ENCODE measurements at regions not wholly inside any gene's neighbourhood (a gene's known extent, or its start where the extent isn't known, plus 50 kb on each side); places are given as distances from the start of the nearest gene placed in this dataset.
A peak's percentile ranks its signal among the peaks of the same experiment; 100 is the strongest.

GRCh38 chr18:41004324-41004723, 950.7 kb upstream of the PIK3C3 start:
- peak in 2 of 4 donors; percentile 9 to 21 for DNase-seq (ENCODE audit: low read depth in 4 of 4, low spot score in 2 of 4)

GRCh38 chr18:40995529-40995928, 959.5 kb upstream of the PIK3C3 start:
- no peak for DNase-seq (ENCODE audit: low read depth in 4 of 4, low spot score in 2 of 4)

- DNase-seq (ENCODE audit: low read depth in 4 of 4, low spot score in 2 of 4): no peak
Observed at GRCh38 chr18:40993363-40993762, 961.7 kb upstream of the PIK3C3 start.

- DNase-seq (ENCODE audit: low read depth in 4 of 4, low spot score in 2 of 4): no peak
Observed at GRCh38 chr18:40987581-40987980, 967.5 kb upstream of the PIK3C3 start.

GRCh38 chr18:40985436-40985835, 969.6 kb upstream of the PIK3C3 start:
- DNase-seq (ENCODE audit: low read depth in 4 of 4, low spot score in 2 of 4): no peak

- DNase-seq (ENCODE audit: low read depth in 4 of 4, low spot score in 2 of 4): no peak
Observed at GRCh38 chr18:40984856-40985255, 970.2 kb upstream of the PIK3C3 start.

- no peak for DNase-seq (ENCODE audit: low read depth in 4 of 4, low spot score in 2 of 4)
Observed at GRCh38 chr18:40983835-40984234, 971.2 kb upstream of the PIK3C3 start.

- DNase-seq (ENCODE audit: low read depth in 4 of 4, low spot score in 2 of 4): no peak
Observed at GRCh38 chr18:40980171-40980570, 974.9 kb upstream of the PIK3C3 start.

GRCh38 chr18:40976050-40976449, 979.0 kb upstream of the PIK3C3 start:
- no peak for DNase-seq (ENCODE audit: low read depth in 4 of 4, low spot score in 2 of 4)

- no peak for DNase-seq (ENCODE audit: low read depth in 4 of 4, low spot score in 2 of 4)
Observed at GRCh38 chr18:40974448-40974847, 980.6 kb upstream of the PIK3C3 start.

GRCh38 chr18:40962784-40963183, 992.2 kb upstream of the PIK3C3 start:
- DNase-seq (ENCODE audit: low read depth in 4 of 4, low spot score in 2 of 4): no peak

- no peak for DNase-seq (ENCODE audit: low read depth in 4 of 4, low spot score in 2 of 4)
Observed at GRCh38 chr18:40957533-40958070, 997.4 kb upstream of the PIK3C3 start.

- DNase-seq (ENCODE audit: low read depth in 4 of 4, low spot score in 2 of 4): no peak
Observed at GRCh38 chr18:40956213-40956612, 998.8 kb upstream of the PIK3C3 start.

GRCh38 chr18:40955351-40955750, 999.7 kb upstream of the PIK3C3 start:
- no peak for DNase-seq (ENCODE audit: low read depth in 4 of 4, low spot score in 2 of 4)

GRCh38 chr18:40949114-40949950, 1005.7 kb upstream of the PIK3C3 start:
- no peak for DNase-seq (ENCODE audit: low read depth in 4 of 4, low spot score in 2 of 4)

GRCh38 chr18:40944576-40944975, 1010.5 kb upstream of the PIK3C3 start:
- no peak for DNase-seq (ENCODE audit: low read depth in 4 of 4, low spot score in 2 of 4)

GRCh38 chr18:40939656-40940515, 1015.1 kb upstream of the PIK3C3 start:
- DNase-seq (ENCODE audit: low read depth in 4 of 4, low spot score in 2 of 4): no peak

GRCh38 chr18:40938615-40939014, 1016.4 kb upstream of the PIK3C3 start:
- DNase-seq (ENCODE audit: low read depth in 4 of 4, low spot score in 2 of 4): no peak

GRCh38 chr18:40937386-40937785, 1017.6 kb upstream of the PIK3C3 start:
- DNase-seq (ENCODE audit: low read depth in 4 of 4, low spot score in 2 of 4): no peak

GRCh38 chr18:40935423-40935822, 1019.6 kb upstream of the PIK3C3 start:
- DNase-seq (ENCODE audit: low read depth in 4 of 4, low spot score in 2 of 4): no peak

- no peak for DNase-seq (ENCODE audit: low read depth in 4 of 4, low spot score in 2 of 4)
Observed at GRCh38 chr18:40932862-40933261, 1022.2 kb upstream of the PIK3C3 start.

All from left renal cortex interstitium (tissue), 4 donors.